HG03575 (cell line): ENCODE measurements at regions not wholly inside any gene's neighbourhood (a gene's known extent, or its start where the extent isn't known, plus 50 kb on each side); places are given as distances from the start of the nearest gene placed in this dataset.
"Not testable (repeated sequence)": the region's sequence is repeated elsewhere in the genome, so short reads cannot be mapped to it uniquely, and the experiment has no call there.

Experiments
- ATAC-seq: cut with Tn5 transposase; IDR thresholded peaks from one replicate; pipeline ENCODE4 v1.9.1; 2021; ENCODE audit not compliant: unreplicated experiment, insufficient number of reproducible peaks, low FRiP score; ENCODE audit errors: extremely low read depth

DNA sequence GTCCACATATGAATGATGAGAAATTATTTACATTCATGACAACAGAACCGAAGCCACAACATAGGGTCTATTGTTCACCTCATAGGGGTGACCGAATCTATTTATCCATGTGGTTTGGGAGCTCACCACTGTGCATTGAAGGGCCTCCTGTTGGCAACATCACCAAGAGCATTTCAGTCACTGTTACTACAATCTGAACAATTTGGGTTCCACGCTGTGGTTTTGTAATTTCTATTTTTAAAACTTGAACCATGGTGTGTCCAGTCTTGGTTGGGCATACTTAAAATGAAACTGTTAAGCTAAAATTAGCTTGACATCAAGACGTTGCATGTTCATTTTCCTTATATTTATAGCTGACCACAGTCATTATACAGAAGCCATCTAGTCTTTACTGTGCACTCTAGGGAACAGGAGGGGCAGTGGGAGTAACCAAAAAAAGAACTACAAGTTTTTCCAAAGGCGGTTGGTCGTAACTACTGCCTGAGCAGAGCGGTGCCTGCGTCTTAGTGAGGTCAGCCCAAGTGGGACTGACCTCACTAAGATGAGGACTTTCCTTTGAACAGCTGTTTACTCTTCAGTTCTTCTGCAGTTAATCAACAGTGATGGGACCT is 192.1 kb downstream of the SPRY1 start:
- ATAC-seq, result peak; percentile 76

DNA sequence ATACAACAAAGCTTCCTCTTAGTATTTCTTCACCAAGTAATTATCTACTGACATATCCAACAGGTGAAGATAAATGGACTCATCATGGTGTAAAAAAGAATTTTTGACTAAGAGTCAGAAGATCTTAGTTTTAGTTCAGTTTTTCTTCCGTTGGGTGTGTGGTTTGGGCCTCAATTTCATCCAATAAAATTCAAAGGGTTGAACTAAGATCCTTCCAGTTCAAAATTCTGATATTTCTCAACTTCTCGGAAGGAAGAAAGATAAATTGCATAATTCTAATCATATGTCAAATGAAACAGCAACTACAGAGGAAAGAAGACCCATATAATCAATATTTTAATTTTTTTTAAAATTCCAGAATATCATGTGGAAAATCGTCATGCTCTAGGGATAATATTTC is 192.7 kb downstream of the SPRY1 start:
- ATAC-seq, result no peak

GRCh38 chr4:123591875-123592274 is 195.3 kb downstream of the SPRY1 start:
- ATAC-seq, result no peak

GRCh38 chr4:123593655-123594054 is 197.1 kb downstream of the SPRY1 start:
- no peak for ATAC-seq

DNA sequence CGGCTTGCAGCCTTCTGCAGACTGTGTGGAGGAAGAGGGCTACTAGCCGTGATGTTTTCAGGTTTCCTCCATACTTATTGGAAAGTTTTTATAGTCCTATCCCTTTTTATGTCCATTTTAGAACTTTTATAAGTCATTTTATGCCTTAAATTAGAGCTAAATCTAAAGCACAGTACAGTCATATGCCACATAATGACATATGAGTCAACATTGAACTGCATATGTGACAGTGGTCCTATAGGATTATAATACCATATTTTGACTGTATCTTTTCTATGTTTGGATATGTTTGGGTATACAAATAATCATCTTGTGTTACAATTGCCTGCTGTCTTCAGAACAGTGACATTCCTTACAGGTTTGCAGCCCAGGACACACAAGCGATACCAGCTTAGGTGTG is 200.2 kb downstream of the SPRY1 start:
- ATAC-seq, result no peak

- ATAC-seq, result no peak
Measured at GRCh38 chr4:123597586-123597985, 201.0 kb downstream of the SPRY1 start.

GRCh38 chr4:123598331-123598730 is 201.7 kb downstream of the SPRY1 start:
- no peak for ATAC-seq

GRCh38 chr4:123599061-123599919 is 202.7 kb downstream of the SPRY1 start:
- no peak for ATAC-seq

- peak; percentile 100 for ATAC-seq
Measured at GRCh38 chr4:123599920-123600810, 203.6 kb downstream of the SPRY1 start.

GRCh38 chr4:123600987-123601904 is 204.7 kb downstream of the SPRY1 start:
- no peak for ATAC-seq

GRCh38 chr4:123602007-123602406 is 205.4 kb downstream of the SPRY1 start:
- no peak for ATAC-seq

DNA sequence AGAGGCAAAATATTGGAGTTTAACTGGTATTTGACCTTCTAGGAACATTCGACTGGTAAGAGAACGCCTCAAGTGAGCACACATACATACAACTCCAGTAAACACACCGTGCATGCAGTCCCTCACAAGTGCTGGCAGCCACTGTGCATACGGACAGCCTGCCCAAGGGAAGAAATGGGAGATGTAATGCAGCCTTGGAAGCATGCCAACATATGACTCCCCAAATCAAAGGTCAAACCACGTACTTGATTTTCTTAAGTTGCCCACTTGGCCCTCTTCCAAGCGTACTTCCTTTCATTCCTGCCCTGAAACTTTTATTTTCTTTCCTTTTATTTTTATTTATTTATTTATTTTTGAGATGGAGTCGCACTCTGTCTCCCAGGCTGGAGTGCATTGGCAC is 206.6 kb downstream of the SPRY1 start:
- ATAC-seq, result no peak

DNA sequence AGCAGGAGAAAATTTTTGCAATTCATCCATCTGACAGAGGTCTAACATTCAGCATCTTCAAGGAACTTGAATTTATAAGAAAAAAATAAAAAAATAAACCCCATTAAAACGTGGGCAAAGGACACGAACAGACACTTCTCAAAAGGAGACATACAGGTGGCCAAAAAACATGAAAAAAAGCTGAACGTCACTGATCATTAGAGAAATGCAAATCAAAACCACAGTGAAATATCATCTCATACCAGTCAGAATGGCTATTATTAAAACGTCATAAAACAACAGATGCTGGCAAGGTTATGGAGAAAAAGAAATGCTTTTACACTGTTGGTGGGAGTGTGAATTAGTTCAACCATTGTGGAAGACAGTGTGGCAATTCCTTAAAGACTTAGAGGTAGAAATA is 209.2 kb downstream of the SPRY1 start:
- not testable (repeated sequence) for ATAC-seq

- no peak for ATAC-seq
Measured at GRCh38 chr4:123606336-123606735, 209.7 kb downstream of the SPRY1 start.

GRCh38 chr4:123606946-123607542 is 210.4 kb downstream of the SPRY1 start:
- ATAC-seq, result no peak

DNA sequence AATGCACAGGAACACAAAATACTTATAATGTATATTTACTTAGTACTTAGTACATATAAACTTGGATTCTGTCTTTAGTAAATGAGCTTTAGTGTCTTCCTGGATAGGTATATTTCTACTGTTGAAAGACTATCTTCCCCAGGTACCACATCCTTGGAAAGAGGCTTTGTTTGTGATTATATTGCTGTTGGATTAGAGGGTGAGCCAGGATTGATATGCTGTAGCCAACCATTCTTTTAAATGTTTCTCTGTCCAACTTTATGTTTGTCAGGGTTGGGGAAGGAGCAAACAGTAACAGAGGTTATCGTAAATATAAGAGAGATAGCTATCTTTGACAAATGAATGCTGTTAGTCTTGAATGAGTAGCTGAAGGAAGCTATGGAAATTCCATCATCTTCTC is 213.2 kb downstream of the SPRY1 start:
- ATAC-seq, result no peak

DNA sequence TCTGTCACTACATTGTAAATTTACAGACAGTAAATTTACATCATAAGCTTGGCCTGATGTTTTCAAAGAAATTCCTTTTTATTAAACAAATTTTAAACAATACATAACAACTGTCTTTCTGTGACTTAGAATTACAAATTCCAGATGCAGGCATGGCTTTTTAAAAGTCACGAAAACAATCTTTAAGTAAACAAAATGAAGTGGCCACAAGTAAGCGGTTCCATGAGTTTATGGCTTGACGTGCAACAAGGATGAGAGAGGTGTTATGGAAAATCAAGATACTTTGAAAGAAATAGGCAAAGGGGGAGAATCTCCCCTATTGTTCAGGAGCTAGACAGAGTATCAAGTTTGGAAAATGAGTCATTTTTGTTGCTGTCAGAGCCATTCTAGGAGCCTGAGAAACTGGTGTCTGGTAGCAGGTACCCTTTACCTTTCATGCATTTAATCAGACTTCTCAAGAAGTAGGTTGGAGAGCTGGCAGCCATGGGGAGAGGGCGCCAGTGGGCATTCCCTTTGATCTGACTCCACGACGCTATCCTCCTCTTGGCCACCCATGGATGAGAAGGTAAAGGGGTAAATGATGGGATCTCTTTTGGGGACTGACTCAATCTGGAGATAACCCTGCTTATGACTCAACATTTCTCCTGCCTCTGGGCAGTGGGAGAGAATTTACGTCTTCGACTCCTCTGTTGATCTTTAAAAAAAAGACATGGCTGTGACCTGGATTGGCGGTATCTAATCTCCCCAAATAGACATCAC is 217.2 kb downstream of the SPRY1 start:
- no peak for ATAC-seq

GRCh38 chr4:123615901-123616300 is 219.3 kb downstream of the SPRY1 start:
- ATAC-seq, result no peak
